ENCODE measurements at regions not wholly inside any gene's neighbourhood (a gene's known extent, or its start where the extent isn't known, plus 50 kb on each side); places are given as distances from the start of the nearest gene placed in this dataset.

DNA sequence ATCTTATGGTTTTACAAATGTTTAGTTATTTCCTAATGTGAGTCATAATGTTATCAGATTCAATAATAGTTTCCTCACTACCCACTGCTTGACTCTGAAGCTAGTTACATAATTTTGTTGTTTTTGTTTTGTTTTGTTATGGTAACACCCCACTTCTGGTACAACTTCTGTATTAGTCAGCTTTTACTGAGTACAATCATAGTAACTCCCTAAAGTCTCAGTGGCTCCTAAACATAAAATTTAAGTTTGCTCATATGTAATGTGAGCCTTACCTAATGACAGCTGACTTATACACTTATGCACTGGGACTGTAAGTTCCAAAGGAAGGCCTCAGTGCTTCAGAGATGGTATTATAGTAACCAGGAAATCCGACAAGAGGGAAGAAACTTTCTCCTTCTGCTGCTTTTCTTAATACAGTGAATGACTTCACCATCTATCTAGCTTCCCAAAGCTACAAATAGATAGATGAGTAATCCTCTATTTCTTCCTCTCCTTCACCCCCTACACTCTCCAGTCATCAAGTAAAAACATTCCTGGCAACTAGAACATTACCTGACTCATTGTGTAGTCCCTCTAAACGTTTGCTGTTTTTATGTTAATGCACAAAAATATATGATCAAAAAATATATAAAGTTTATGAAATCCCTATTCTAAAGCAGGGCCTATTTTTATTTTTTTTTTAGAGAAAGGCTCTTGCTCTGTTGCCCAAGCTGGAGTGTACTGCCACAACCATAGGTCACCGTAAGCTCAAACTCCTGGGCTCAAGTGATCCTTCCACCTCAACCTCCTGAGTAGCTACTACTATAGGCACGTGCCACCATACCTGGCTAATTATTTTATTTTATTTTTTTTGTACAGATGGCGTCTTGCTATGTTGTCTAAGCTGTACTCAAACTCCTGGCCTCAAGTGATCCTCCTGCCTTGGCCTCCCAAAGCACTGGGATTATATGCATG, 563.0 kb downstream of the SOX6 start:
- TF ChIP-seq, protein P1, sequence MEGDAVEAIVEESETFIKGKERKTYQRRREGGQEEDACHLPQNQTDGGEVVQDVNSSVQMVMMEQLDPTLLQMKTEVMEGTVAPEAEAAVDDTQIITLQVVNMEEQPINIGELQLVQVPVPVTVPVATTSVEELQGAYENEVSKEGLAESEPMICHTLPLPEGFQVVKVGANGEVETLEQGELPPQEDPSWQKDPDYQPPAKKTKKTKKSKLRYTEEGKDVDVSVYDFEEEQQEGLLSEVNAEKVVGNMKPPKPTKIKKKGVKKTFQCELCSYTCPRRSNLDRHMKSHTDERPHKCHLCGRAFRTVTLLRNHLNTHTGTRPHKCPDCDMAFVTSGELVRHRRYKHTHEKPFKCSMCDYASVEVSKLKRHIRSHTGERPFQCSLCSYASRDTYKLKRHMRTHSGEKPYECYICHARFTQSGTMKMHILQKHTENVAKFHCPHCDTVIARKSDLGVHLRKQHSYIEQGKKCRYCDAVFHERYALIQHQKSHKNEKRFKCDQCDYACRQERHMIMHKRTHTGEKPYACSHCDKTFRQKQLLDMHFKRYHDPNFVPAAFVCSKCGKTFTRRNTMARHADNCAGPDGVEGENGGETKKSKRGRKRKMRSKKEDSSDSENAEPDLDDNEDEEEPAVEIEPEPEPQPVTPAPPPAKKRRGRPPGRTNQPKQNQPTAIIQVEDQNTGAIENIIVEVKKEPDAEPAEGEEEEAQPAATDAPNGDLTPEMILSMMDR (IDR thresholded peaks at IDR 0.05): no peak
- no peak for TF ChIP-seq POLR2A (IDR thresholded peaks at IDR 0.05)
